ENCODE measurements at regions not wholly inside any gene's neighbourhood (a gene's known extent, or its start where the extent isn't known, plus 50 kb on each side); places are given as distances from the start of the nearest gene placed in this dataset.

GRCh38 chr7:24231493-24231892, 52.5 kb upstream of the NPY start:
- Histone ChIP-seq H3K27me3 (no peaks in the 10 kb centered on the region), H3K27ac (no peak overlapping the region), H3K4me1 (no peaks in the 10 kb centered on the region), H3K9me3 (no peaks in the 10 kb centered on the region), H3K36me3 (no peaks in the 10 kb centered on the region), H3K4me3 (no peak overlapping the region)
- TF ChIP-seq CTCF (IDR thresholded peaks at IDR 0.05) (no peak), POLR2A (IDR thresholded peaks at IDR 0.05) (no peak)
- no peak for DNase-seq

- no peak overlapping the region for H3K27ac ChIP-seq
- TF ChIP-seq POLR2A (IDR thresholded peaks at IDR 0.05) (no peak), CTCF (IDR thresholded peaks at IDR 0.05) (no peak)
- no peaks in the 10 kb centered on the region for H3K36me3 ChIP-seq
- H3K9me3 ChIP-seq = no peaks in the 10 kb centered on the region
- H3K27me3 ChIP-seq = no peaks in the 10 kb centered on the region
- no peak overlapping the region for H3K4me3 ChIP-seq
- no peak for DNase-seq
- no peaks in the 10 kb centered on the region for H3K4me1 ChIP-seq
Observed at GRCh38 chr7:24233386-24233785, 50.6 kb upstream of the NPY start.

Small RNAs in the stretch of these regions (small RNA-seq; reads per million reads assigned to genes)
- gene RNA5SP228 = 0 reads per million in 2 donors
